Mucosa of rectum (tissue), 2 donors: ENCODE measurements at regions not wholly inside any gene's neighbourhood (a gene's known extent, or its start where the extent isn't known, plus 50 kb on each side); places are given as distances from the start of the nearest gene placed in this dataset.

Source experiments
- H3K27ac ChIP-seq, 2 donors: one replicate each; pipeline ENCODE4 v1.7.0; 2013; ENCODE audit warnings: inconsistent platforms in 2 of 2, low read depth in 2 of 2, low read length in 2 of 2
- H3K27me3 ChIP-seq, 2 donors: one replicate each; pipeline ENCODE4 v1.7.0; 2013; ENCODE audit warnings: low read length in 2 of 2; ENCODE audit not compliant: control insufficient read depth in 2 of 2, insufficient read depth in 2 of 2
- H3K36me3 ChIP-seq, 2 donors: one replicate each; pipeline ENCODE4 v1.7.0; 2013; ENCODE audit warnings: low read length in 2 of 2; ENCODE audit not compliant: control insufficient read depth in 2 of 2, insufficient read depth in 2 of 2
- H3K4me1 ChIP-seq, 2 donors: one replicate each; pipeline ENCODE4 v1.7.0; 2013; ENCODE audit warnings: low read length in 2 of 2, mild to moderate bottlenecking in 1 of 2; ENCODE audit not compliant: control insufficient read depth in 2 of 2, insufficient read depth in 2 of 2
- H3K4me3 ChIP-seq, 2 donors: one replicate each; pipeline ENCODE4 v1.7.0; 2013; ENCODE audit warnings: low read length in 2 of 2
- H3K9ac ChIP-seq, 2 donors: one replicate each; pipeline ENCODE4 v1.7.0; 2013; ENCODE audit warnings: low read length in 2 of 2, low read depth in 1 of 2, mild to moderate bottlenecking in 1 of 2
- H3K9me3 ChIP-seq, 2 donors: one replicate each; pipeline ENCODE4 v1.7.0; 2013; ENCODE audit warnings: low read length in 2 of 2; ENCODE audit not compliant: control insufficient read depth in 2 of 2
- donor health status: healthy.
- donor health status: Normal muscosa, but diverticular disease.

DNA sequence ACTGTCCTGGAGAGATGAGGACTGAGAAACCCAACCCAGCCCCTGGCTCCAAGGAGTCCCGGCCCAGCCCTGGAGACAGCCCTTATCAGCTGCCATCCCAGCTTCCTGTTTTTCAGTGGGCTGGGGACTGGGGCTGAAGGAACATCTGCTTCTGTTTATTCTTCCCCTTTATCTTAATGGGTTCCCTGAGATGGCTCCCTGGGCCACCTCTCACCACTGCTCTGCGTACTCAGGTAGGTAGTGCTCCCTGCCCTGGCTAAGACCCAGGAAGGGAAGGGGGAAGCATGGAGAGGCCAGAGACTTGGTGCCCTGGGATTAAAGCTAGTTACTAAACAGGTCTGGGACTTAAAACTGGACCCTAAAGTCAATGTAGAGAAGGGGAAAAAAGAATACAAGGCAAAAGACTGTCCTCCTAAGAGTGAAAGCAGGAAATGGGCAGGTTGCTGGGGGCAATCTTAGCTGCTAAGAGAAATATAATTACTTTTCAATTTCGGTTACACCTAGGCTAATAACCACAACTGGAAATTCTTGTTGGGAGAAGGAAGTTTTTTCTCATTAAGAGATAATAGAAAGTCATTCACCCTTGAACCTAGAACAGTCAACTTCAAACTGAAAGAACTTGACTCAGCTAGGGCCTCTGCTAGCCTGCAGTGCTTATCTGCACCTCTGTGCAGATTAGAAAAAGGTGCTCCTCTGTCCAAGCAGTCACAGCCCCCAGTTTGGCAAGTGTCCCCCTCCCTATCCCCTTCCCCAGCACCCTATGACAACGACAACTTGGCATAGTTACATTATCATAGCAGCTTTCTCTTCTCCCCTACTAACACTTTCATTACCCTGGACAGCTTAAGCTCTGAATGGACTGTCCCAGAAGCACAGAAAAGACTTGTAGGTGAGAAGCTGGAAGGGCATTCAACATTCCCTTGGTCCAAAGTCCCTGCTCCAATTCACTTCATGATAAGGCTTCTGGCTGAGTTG, 65.6 kb upstream of the KDM7A start:
- Histone ChIP-seq H3K27me3 (no peaks in the 10 kb centered on the region), H3K9ac (peak overlapping the region; percentile 48 to 70), H3K36me3 (no peaks in the 10 kb centered on the region), H3K4me3 (peak overlapping the region; percentile 54 to 57), H3K4me1 (peaks cover 40 to 54% of the 10 kb centered on the region in 2 donors), H3K27ac (peak overlapping the region; percentile 96 to 97), H3K9me3 (no peaks in the 10 kb centered on the region)

DNA sequence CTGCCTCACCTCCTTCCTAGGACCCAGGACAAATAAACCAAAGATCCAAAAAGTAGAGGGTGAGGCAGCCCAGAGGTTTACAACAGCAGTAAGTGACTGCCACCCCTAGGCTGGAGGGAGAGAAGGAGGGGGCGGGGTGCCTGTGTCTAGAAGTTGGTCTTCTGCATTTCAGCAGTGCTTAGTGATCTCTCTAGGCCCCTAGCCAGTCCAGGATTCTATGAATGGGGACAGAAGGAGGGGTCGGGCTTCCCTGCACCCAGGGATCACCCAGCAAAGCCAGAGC, 62.8 kb upstream of the KDM7A start:
- no peaks in the 10 kb centered on the region for H3K27me3 ChIP-seq
- no peaks in the 10 kb centered on the region for H3K9me3 ChIP-seq
- peaks cover 53 to 70% of the 10 kb centered on the region in 2 donors for H3K4me1 ChIP-seq
- peak overlapping the region in 1 of 2 donors; percentile 7 for H3K4me3 ChIP-seq
- no peaks in the 10 kb centered on the region for H3K36me3 ChIP-seq
- H3K27ac ChIP-seq, result peak overlapping the region; percentile 96 to 97
- H3K9ac ChIP-seq, result peak overlapping the region; percentile 47 to 66

DNA sequence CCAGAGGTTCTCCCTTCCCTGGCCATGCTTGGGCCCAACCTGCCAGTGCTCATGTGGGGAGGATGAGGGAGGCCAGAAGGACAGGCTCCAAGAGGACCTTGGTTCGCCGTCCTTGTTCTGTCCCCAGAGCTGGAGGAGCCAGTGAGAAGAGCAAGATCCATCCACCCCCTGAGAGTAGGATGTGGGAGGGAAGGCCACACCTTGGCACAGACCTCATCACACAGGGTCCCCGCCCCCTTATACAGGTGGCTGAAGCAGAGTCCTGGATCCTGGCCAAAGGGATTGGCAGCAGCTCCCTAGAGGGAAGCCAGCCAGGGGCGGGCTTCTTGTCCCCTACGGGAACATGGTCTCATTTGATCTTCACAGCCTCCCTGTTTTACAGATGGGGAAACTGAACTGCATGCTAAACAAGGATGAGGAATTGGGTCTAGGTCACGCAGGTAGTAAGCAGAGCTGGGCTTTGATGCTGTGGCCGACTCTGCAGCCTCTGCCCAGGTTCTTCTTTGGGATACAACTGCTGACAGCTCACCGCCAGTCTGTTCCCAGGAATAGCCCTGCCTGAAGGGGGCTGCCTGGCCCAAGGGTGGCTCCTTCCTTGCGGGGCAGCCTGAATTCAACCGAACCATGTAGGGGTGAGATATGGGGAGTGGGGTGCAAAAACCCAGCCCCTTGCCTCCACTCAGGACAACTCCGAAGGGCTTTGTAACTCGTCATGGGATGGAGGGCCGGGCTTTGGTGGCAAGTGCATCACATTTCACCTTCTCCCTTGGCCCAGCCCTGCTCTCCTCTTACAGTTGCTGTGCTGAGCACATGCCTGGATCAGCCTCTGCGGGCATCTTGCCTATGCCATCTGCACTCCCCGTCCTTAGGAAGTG, 62.2 kb upstream of the KDM7A start:
- H3K9ac ChIP-seq, result peak overlapping the region; percentile 65 to 67
- H3K36me3 ChIP-seq, result no peaks in the 10 kb centered on the region
- H3K4me3 ChIP-seq, result peak overlapping the region; percentile 14 to 37
- peak overlapping the region; percentile 96 to 97 for H3K27ac ChIP-seq
- no peaks in the 10 kb centered on the region for H3K27me3 ChIP-seq
- peaks cover 53 to 69% of the 10 kb centered on the region in 2 donors for H3K4me1 ChIP-seq
- no peaks in the 10 kb centered on the region for H3K9me3 ChIP-seq

DNA sequence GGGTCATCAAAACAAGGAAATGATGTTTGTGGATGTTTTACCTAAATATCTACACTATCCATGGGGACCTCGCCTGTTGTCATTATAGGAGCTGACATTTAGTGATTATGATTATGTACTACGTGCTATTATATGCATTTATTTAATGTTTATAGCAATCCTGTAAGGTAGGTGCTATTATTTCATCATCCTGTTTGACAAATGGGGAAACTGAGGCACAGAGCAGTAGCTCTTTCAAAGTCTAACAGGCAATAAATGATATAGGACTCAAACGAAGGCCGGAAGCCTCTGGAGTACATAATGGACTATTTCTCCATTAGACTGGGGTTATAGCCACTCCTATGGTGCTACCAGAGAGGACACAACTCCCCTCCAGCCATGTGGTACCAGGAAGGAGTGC, 60.6 kb upstream of the KDM7A start:
- Histone ChIP-seq H3K36me3 (no peaks in the 10 kb centered on the region), H3K9me3 (no peaks in the 10 kb centered on the region), H3K27me3 (no peaks in the 10 kb centered on the region), H3K4me1 (peaks cover 63 to 72% of the 10 kb centered on the region in 2 donors), H3K9ac (peak overlapping the region in 1 of 2 donors; percentile 67), H3K27ac (peak overlapping the region; percentile 96 to 97), H3K4me3 (no peak overlapping the region)

DNA sequence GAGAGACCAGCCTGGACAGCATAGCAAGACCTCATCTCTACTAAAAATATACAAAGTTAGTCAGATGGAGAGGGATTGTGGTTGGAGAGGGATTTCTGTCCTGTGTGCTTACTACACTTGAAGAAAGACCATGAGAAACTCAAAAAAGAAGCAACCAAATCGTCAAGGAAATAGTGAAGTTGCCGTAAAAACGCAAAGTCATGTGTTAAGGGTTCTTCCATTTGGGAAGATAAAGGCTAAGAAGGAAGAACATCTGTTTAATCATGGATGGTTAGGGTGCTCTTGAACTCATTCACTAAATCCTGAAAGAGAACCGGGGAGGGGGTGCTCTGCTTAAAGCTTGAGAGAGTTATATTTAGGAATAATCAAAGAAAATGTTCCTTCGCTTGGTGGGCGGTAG, 59.8 kb upstream of the KDM7A start:
- Histone ChIP-seq H3K27ac (peak overlapping the region; percentile 67 to 96), H3K9me3 (no peaks in the 10 kb centered on the region), H3K36me3 (no peaks in the 10 kb centered on the region), H3K9ac (peak overlapping the region; percentile 24 to 27), H3K4me1 (peaks cover 61 to 70% of the 10 kb centered on the region in 2 donors), H3K27me3 (no peaks in the 10 kb centered on the region), H3K4me3 (no peak overlapping the region)

DNA sequence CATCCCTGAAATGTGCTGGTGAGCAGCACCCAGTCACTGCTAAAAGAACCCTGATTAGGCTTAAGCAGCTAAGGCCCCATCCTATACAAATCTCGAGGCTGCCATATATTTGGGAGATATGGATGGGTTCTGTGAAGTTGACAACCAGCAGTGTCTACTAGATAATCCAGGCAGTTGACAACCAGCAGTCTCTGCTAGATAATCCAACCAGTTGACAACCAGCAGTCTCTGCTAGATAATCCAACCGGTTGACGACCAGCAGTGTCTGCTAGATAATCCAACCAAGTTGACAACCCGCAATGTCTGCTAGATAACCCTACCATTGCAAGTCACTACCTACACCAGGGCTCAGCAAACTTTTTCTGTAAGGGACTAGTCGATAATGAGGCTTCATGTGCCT, 58.3 kb upstream of the KDM7A start:
- H3K4me1 ChIP-seq, result peaks cover 64 to 66% of the 10 kb centered on the region in 2 donors
- no peaks in the 10 kb centered on the region for H3K27me3 ChIP-seq
- H3K9ac ChIP-seq, result no peak overlapping the region
- H3K9me3 ChIP-seq, result no peaks in the 10 kb centered on the region
- no peaks in the 10 kb centered on the region for H3K36me3 ChIP-seq
- H3K4me3 ChIP-seq, result no peak overlapping the region
- peak overlapping the region; percentile 67 to 96 for H3K27ac ChIP-seq

DNA sequence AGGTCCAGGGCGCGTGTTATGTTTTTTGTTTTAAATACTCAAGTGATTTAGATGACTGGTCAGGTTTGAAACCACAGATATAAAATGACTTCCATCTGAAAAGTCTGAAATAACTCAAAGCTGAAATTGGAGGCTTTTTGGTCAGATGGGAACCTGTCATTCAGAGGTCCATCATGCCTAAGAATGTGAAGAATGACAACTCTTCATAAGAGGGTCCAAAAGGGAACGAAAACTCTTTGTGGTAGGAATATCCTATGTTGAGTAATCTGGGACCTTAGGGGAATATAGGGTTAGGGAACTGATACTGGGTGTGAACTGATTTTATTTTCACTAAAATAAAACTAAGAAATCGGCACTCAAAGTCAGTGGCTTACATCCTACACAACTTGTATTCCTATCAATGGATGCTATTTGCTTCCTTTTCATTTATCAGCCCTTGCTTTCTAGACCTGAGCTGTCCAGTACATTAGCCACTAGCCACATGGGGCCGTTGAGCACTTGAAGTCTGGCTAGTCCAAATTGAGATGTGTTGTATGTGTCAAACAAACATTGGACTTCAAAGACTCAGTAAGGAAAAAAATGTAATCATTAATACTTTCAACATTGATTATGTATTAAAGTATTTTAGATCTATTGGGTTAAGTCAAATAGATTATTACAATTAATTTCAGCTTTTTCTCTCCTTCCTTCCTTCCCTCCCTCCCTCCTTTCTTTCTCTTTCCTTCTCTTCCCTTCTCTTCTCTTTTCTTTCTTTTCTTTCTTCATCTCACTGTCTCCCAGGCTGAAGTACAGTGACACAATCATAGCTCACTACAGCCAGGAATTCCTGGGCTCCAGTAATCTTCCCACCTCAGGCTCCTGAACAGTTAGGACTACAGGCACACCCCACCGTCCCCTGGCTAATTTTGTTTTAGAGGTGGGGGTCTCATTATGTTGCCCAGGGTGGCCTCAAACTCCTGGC, 56.5 kb upstream of the KDM7A start:
- peak overlapping the region; percentile 97 for H3K27ac ChIP-seq

DNA sequence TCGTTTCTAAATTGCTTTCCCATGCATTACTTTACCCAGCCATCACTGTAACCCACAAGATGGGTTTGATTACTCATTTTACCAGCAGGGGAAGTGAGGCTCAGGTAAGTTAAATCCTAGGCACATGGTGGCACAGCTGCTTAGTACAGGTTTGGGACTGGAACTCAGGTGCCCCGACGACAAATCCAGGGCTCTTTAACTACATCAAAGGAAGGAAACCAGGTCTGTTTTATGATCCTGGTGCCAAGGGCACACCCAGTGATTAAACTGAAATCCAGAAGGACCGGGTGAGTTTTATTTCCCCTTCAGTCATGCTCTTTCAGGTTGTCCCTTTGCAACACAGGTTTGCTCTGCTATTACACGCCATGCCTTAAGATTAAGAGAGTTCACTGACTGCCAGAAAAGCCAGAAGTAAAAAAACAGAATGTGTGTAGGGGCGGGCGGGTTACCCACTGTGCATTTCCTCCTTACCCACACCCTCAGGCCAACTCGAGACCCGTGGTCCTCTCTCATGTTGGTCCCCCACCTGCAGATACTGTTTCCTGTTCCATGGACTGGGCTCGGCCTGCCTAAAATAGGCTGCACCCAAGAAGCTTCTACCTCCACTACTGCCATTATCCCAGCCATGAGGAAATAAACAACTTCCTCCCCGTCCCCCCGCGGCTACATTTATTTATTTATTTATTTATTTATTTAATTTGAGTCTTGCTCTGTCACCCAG, 55.1 kb upstream of the KDM7A start:
- Histone ChIP-seq H3K4me1 (peaks cover 37 to 47% of the 10 kb centered on the region in 2 donors), H3K36me3 (no peaks in the 10 kb centered on the region), H3K27me3 (no peaks in the 10 kb centered on the region), H3K4me3 (peak overlapping the region; percentile 64 to 82), H3K9me3 (no peaks in the 10 kb centered on the region), H3K9ac (peak overlapping the region; percentile 73 to 76), H3K27ac (peak overlapping the region; percentile 97)

More for the DNA sequence above, 56.5 kb upstream of the KDM7A start:
- Histone ChIP-seq H3K9me3 (no peaks in the 10 kb centered on the region), H3K36me3 (no peaks in the 10 kb centered on the region), H3K4me1 (peaks cover 49 to 58% of the 10 kb centered on the region in 2 donors), H3K4me3 (peak overlapping the region in 1 of 2 donors; percentile 9), H3K9ac (peak overlapping the region in 1 of 2 donors; percentile 73), H3K27me3 (no peaks in the 10 kb centered on the region)
